ENCODE measurements at regions not wholly inside any gene's neighbourhood (a gene's known extent, or its start where the extent isn't known, plus 50 kb on each side); places are given as distances from the start of the nearest gene placed in this dataset.

GRCh38 chr2:129479892-129480291, 499.6 kb upstream of the RAB6C start:
- TF ChIP-seq EZH2phosphoT487 (IDR thresholded peaks at IDR 0.05; ENCODE audit: low read length), result no peak
- TF ChIP-seq, protein P1, sequence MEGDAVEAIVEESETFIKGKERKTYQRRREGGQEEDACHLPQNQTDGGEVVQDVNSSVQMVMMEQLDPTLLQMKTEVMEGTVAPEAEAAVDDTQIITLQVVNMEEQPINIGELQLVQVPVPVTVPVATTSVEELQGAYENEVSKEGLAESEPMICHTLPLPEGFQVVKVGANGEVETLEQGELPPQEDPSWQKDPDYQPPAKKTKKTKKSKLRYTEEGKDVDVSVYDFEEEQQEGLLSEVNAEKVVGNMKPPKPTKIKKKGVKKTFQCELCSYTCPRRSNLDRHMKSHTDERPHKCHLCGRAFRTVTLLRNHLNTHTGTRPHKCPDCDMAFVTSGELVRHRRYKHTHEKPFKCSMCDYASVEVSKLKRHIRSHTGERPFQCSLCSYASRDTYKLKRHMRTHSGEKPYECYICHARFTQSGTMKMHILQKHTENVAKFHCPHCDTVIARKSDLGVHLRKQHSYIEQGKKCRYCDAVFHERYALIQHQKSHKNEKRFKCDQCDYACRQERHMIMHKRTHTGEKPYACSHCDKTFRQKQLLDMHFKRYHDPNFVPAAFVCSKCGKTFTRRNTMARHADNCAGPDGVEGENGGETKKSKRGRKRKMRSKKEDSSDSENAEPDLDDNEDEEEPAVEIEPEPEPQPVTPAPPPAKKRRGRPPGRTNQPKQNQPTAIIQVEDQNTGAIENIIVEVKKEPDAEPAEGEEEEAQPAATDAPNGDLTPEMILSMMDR (IDR thresholded peaks at IDR 0.05; ENCODE audit: low read length), result no peak
